ENCODE measurements at regions not wholly inside any gene's neighbourhood (a gene's known extent, or its start where the extent isn't known, plus 50 kb on each side); places are given as distances from the start of the nearest gene placed in this dataset.

DNA sequence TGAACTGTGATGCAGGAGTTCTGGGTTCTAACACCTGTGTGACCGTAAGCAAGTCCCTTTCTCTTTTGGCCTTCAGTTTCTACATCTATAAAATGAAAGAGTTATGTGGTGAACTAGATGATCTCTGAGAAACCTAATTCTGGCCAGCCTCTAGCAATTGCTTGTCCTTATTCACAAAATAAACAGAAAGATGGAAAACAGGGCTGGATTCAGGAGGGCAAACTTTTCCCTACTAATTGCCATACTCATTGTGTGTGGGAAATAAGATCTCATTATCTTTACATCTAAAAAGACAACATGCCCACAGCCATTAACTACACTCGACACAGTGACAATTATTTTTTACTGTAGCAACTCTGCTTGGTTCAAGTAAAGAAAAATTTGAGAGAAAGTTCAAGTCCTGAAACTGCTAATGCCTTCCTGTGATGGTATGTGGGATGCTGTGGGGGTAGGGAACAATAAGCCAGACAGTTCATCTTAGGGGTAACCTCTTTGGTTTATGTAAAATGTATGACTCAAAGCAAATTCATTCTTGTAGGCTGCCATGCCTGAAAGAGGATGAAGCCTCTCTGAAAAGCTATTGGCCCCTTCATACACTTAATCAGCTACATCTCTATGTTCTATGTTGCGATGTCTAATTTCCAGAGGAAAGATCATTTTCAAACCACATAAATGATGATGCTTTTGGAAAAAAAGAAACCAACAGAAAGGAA, 177.6 kb upstream of the BCL6 start:
- DNase-seq (peak; percentile 72), ATAC-seq (ENCODE audit: low read depth) (peak; percentile 86)
- Histone ChIP-seq H3K4me1 (ENCODE audit: control insufficient read depth, insufficient read depth, low read length) (peaks cover 12% of the 10 kb centered on the region), H3K4me3 (ENCODE audit: insufficient read depth, low read depth, low read length) (no peak overlapping the region), H4K91ac (ENCODE audit: insufficient read depth, low read depth, low read length) (no peak overlapping the region), H3K36me3 (ENCODE audit: control insufficient read depth, insufficient read depth, low read length) (no peaks in the 10 kb centered on the region), H2BK20ac (ENCODE audit: low read depth, low read length) (peak overlapping the region; percentile 67), H3K9me1 (ENCODE audit: insufficient read depth, low read length) (no peaks in the 10 kb centered on the region), H2BK120ac (ENCODE audit: low read depth, low read length) (peak overlapping the region; percentile 18; the same call in 1 of the 2 replicates), H3K14ac (replicated peaks; ENCODE audit: low read depth, low read length) (no peak overlapping the region), H3K79me1 (ENCODE audit: low read depth in 1 of 2, low read length in 2 of 2) (no peaks in the 10 kb centered on the region), H2AK5ac (ENCODE audit: low read depth, low read length) (peak overlapping the region; percentile 2; the same call in 1 of the 2 replicates), H4K8ac (ENCODE audit: low read depth in 2 of 2, low read length in 2 of 2) (no peak overlapping the region), H2AFZ (replicated peaks; ENCODE audit: low read length, poor library complexity) (no peak overlapping the region), H3K18ac (ENCODE audit: low read depth, low read length) (peak overlapping the region; percentile 40; the same call in 1 of the 2 replicates), H3K9ac (ENCODE audit: low read depth, low read length) (no peak overlapping the region), H4K5ac (ENCODE audit: low read depth, low read length) (no peak overlapping the region), H3K23ac (ENCODE audit: low read depth, low read length) (no peak overlapping the region), H2AK9ac (replicated peaks; ENCODE audit: low read depth, low read length, poor library complexity) (no peak overlapping the region), H2BK15ac (ENCODE audit: low read depth, low read length) (0 out of 3 replicates have a peak overlapping the region, but pooled peaks have one; percentile 12), H3K4me2 (ENCODE audit: low read depth, low read length) (peak overlapping the region; percentile 60; the same call in 1 of the 2 replicates), H3K56ac (ENCODE audit: extremely low read depth, insufficient read depth, low read length) (no peak overlapping the region), H2BK5ac (ENCODE audit: low read depth, low read length, poor library complexity, severe bottlenecking) (peak overlapping the region; percentile 12), H3K27me3 (ENCODE audit: control insufficient read depth, insufficient read depth, low read length) (no peaks in the 10 kb centered on the region), H3K9me3 (ENCODE audit: control insufficient read depth, insufficient read depth, low read length) (0 out of 2 replicates have a peak, but pooled peaks cover 3% of the 10 kb centered on the region), H4K20me1 (ENCODE audit: insufficient read depth, low read length) (no peaks in the 10 kb centered on the region), H3K27ac (ENCODE audit: insufficient read depth, low read length) (no peak overlapping the region), H3K4ac (ENCODE audit: low read depth, low read length) (0 out of 2 replicates have a peak overlapping the region, but pooled peaks have one; percentile 3)
- no peak for TF ChIP-seq ELK1 (IDR thresholded peaks at IDR 0.05; ENCODE audit: borderline replicate concordance, low read depth, low read length)
- 0 out of 2 replicates have a peak, but pooled peaks have one; percentile 22 for TF ChIP-seq FOS (IDR thresholded peaks at IDR 0.05; ENCODE audit: low read depth, low read length)
- in situ Hi-C loops (cut with MboI; ENCODE audit: low sequenced_read_pairs): no loop called here
- no TSS peak for BruUV-seq (replicated peaks)
- WGBS, 2 experiments (ENCODE audit: extremely low coverage in 2 of 2, insufficient read length in 1 of 2): no CpG with 5 or more reads among the region's 3 CpGs
- CTCF ChIA-PET: no interaction called here
- dilution Hi-C loops (cut with HindIII; ENCODE audit: low sequenced_read_pairs, unreplicated experiment): no loop called here
- intact Hi-C loops (cut with micrococcal nuclease): no loop called here
- POLR2A ChIA-PET (ENCODE audit: unreplicated experiment): no interaction called here

Data from IMR-90 (cell line).